ENCODE measurements at regions not wholly inside any gene's neighbourhood (a gene's known extent, or its start where the extent isn't known, plus 50 kb on each side); places are given as distances from the start of the nearest gene placed in this dataset.
"Not testable (repeated sequence)": the region's sequence is repeated elsewhere in the genome, so short reads cannot be mapped to it uniquely, and the experiment has no call there.

GRCh38 chr11:71383461-71383860 is 64.7 kb downstream of the DHCR7 start:
- Mint-ChIP-seq H3K27me3 (peaks cover 20 to 48% of the 10 kb centered on the region in 2 donors), H3K36me3 (ENCODE audit: insufficient read depth) (no peaks in the 10 kb centered on the region), H3K27ac (no peak overlapping the region), H3K4me3 (no peak overlapping the region), H3K9me3 (peaks cover 5 to 18% of the 10 kb centered on the region in 2 donors), H3K4me1 (ENCODE audit: low read depth in 2 of 2) (peaks cover 6 to 8% of the 10 kb centered on the region in 2 donors)
- ATAC-seq (replicated peaks) (no peak), DNase-seq (no peak)

- DNase-seq (no peak), ATAC-seq (replicated peaks) (peak; percentile 32)
- Mint-ChIP-seq H3K27ac (no peak overlapping the region), H3K36me3 (ENCODE audit: insufficient read depth) (no peaks in the 10 kb centered on the region), H3K27me3 (peaks cover 20 to 48% of the 10 kb centered on the region in 2 donors), H3K4me1 (ENCODE audit: low read depth in 2 of 2) (peaks cover 6 to 8% of the 10 kb centered on the region in 2 donors), H3K9me3 (peaks cover 5 to 7% of the 10 kb centered on the region in 2 donors), H3K4me3 (no peak overlapping the region)
Measured at GRCh38 chr11:71381781-71382505, 66.2 kb downstream of the DHCR7 start.

DNA sequence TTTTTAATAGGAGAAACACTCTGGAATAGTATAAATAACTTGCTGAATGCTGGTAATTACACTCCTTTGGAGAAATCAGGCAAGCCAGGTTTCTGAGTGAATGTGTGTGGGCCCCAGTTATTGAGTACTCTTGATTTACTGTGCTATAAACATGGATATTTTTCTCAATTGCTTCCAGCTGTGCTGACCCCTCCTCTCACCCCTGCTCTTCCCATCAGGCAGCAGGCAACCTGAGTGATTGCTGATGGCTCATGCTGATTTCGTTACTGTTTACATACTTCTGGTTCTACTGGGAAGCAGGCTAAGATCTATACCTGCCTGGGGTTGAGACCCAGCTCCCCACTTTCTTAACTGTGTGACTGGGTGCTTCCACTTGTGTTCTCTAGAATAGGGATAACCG is 68.5 kb downstream of the DHCR7 start:
- Mint-ChIP-seq H3K4me1 (ENCODE audit: low read depth in 2 of 2) (peaks cover 6 to 8% of the 10 kb centered on the region in 2 donors), H3K4me3 (no peak overlapping the region), H3K9me3 (peaks cover 5 to 7% of the 10 kb centered on the region in 2 donors), H3K36me3 (ENCODE audit: insufficient read depth) (no peaks in the 10 kb centered on the region), H3K27me3 (peaks cover 37 to 56% of the 10 kb centered on the region in 2 donors), H3K27ac (no peak overlapping the region)
- ATAC-seq (replicated peaks) (no peak), DNase-seq (no peak)

GRCh38 chr11:71373791-71374454 is 74.3 kb downstream of the DHCR7 start:
- Mint-ChIP-seq H3K36me3 (ENCODE audit: insufficient read depth) (no peaks in the 10 kb centered on the region), H3K4me1 (ENCODE audit: low read depth in 2 of 2) (no peaks in the 10 kb centered on the region), H3K27ac (no peak overlapping the region), H3K27me3 (peaks cover 34 to 42% of the 10 kb centered on the region in 2 donors), H3K9me3 (peaks cover 2 to 4% of the 10 kb centered on the region in 2 donors), H3K4me3 (no peak overlapping the region)
- DNase-seq (no peak), ATAC-seq (replicated peaks) (no peak)

DNA sequence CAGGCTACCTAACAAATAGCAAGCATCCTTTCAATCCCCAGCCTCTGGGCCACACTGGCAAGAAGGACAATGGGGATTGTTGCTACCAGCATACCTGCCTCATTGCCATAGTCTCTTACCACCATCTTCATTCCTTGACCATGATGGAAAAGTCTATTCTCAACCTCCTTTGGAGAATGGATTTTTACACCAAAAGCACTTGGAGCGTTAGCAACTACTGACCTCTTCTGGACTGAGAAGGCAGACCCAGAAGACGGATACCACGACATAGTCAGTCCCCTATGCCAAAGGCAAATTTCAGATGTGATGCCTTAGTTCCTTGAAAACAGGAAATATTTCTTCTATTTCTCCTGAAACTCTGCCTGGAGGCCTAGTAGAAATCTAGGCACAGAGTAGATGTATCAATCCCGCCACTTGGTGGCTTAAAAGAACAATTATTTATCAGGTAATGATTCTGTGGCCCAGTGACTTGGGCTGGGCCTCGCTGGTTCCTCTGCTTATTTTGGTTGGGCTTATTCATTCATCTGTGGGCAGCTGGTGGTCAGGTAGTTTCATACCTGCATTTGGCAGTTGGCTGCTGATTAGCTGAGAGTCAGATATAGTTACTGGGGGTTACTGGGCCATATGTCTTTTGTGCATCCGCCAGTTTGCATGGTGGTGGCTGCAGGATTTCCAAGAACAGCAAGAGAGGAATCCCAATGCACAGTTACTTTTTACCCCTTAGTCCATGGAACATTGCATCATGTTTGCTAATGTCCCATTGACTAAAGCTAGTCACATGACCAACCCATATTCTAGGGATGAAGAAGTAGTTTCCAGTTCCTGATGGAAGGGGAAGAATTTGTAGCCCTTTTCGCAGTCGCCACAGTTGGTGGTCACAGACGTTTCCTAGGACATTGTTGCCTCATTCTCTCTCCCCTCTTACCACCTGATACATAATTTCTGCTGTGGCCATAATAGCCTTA is 75.2 kb downstream of the DHCR7 start:
- Mint-ChIP-seq H3K36me3 (ENCODE audit: insufficient read depth) (no peaks in the 10 kb centered on the region), H3K9me3 (no peaks in the 10 kb centered on the region), H3K4me1 (ENCODE audit: low read depth in 2 of 2) (no peaks in the 10 kb centered on the region), H3K4me3 (no peak overlapping the region), H3K27me3 (peaks cover 34 to 42% of the 10 kb centered on the region in 2 donors), H3K27ac (no peak overlapping the region)
- DNase-seq (no peak), ATAC-seq (replicated peaks) (no peak)

- Mint-ChIP-seq H3K27ac (no peak overlapping the region), H3K4me3 (no peak overlapping the region), H3K36me3 (ENCODE audit: insufficient read depth) (no peaks in the 10 kb centered on the region), H3K27me3 (peaks cover 24 to 35% of the 10 kb centered on the region in 2 donors), H3K4me1 (ENCODE audit: low read depth in 2 of 2) (no peaks in the 10 kb centered on the region), H3K9me3 (no peaks in the 10 kb centered on the region)
- no peak for ATAC-seq (replicated peaks)
- no peak for DNase-seq
Measured at GRCh38 chr11:71371674-71372069, 76.5 kb downstream of the DHCR7 start.

- Mint-ChIP-seq H3K36me3 (ENCODE audit: insufficient read depth) (no peaks in the 10 kb centered on the region), H3K27me3 (peaks cover 19 to 30% of the 10 kb centered on the region in 2 donors), H3K27ac (no peak overlapping the region), H3K4me1 (ENCODE audit: low read depth in 2 of 2) (no peaks in the 10 kb centered on the region), H3K4me3 (no peak overlapping the region), H3K9me3 (no peaks in the 10 kb centered on the region)
- ATAC-seq (replicated peaks) = no peak
- DNase-seq = no peak
Measured at GRCh38 chr11:71370895-71371673, 77.1 kb downstream of the DHCR7 start.

DNA sequence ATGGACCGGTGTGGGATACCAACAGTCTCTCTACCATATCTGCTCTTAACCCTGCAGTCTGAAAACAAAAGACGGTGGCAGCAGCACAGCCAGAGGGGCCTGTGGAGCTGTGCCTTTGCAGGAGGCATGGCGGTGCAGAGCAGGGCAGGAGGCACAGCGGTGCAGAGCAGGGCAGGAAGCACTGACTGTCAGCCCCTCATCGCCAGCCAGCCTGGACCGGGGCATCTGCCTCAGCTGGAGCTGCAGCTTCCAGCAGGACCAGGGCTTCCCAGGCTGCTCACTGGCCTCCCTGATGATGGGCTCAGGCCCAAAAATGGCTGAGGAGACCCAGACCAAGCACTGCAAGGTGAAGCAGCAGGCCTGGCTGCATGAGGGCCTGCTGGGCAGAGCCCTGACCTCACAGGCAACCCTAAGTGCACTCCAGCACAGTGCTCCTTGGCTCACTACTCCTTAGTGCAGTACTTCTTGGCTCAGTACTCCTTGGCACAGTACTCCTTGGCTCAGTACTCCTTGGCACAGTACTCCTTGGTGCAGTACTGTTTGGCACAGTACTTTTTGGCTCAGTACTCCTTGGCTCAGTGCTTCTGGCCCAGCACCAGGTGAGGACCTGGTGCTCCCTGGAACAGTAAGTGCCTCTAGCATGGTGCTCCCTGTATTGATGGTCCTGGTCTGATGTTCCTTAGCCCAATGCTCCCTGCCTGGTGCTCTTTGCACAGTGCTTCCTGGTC is 78.0 kb downstream of the DHCR7 start:
- H3K27ac Mint-ChIP-seq = no peak overlapping the region
- no peak for ATAC-seq (replicated peaks)
- no peak overlapping the region for H3K4me3 Mint-ChIP-seq
- no peak for DNase-seq
- peaks cover 12 to 22% of the 10 kb centered on the region in 2 donors for H3K27me3 Mint-ChIP-seq
- no peaks in the 10 kb centered on the region for H3K36me3 Mint-ChIP-seq (ENCODE audit: insufficient read depth)
- no peaks in the 10 kb centered on the region for H3K4me1 Mint-ChIP-seq (ENCODE audit: low read depth in 2 of 2)
- no peaks in the 10 kb centered on the region for H3K9me3 Mint-ChIP-seq

DNA sequence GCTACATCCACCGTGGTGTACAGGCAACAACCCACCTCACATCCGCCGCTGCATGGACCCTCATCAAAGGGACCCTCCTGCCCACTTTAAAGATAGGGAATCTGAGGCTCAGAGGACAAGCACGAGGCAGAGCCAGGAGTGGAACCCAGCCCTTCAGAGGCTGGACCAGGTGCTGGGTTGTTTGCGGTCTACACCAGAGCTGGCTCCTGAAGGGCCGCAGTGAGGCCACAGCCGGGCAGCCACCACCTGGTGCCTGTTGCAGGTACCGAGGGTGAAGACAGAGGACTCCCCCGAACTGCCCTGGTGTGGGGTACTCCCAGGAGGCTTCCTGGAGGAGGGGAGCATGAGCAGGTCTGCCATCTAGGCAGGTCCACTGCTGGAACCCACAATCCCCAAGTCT is 78.8 kb downstream of the DHCR7 start:
- peaks cover 7 to 17% of the 10 kb centered on the region in 2 donors for H3K27me3 Mint-ChIP-seq
- DNase-seq = no peak
- H3K4me3 Mint-ChIP-seq = no peak overlapping the region
- no peak for ATAC-seq (replicated peaks)
- no peaks in the 10 kb centered on the region for H3K36me3 Mint-ChIP-seq (ENCODE audit: insufficient read depth)
- H3K9me3 Mint-ChIP-seq = no peaks in the 10 kb centered on the region
- H3K27ac Mint-ChIP-seq = no peak overlapping the region
- no peaks in the 10 kb centered on the region for H3K4me1 Mint-ChIP-seq (ENCODE audit: low read depth in 2 of 2)

DNA sequence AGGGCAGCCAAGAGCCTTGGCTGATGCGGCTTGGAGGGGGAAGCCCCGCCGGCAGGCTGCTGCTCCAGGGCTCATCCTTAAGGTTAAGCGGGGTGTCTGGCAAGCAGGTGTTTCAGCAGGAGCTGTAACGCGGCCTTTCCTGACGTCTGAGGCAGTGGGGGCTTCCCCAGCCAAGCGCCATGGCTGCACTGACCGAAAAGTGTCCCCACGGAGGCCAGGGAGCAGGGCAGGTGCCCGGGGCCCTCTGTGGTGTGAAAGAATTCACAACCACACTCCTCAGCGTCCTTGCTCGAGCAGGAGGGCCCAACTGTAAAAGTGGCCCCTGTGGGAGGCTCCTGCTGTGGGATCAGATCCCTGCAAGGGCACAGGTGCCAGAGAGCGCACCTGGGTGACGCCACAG is 79.2 kb downstream of the DHCR7 start:
- no peak for DNase-seq
- no peak for ATAC-seq (replicated peaks)
- H3K9me3 Mint-ChIP-seq = no peaks in the 10 kb centered on the region
- peaks cover 7 to 17% of the 10 kb centered on the region in 2 donors for H3K27me3 Mint-ChIP-seq
- no peaks in the 10 kb centered on the region for H3K4me1 Mint-ChIP-seq (ENCODE audit: low read depth in 2 of 2)
- no peak overlapping the region for H3K27ac Mint-ChIP-seq
- H3K36me3 Mint-ChIP-seq (ENCODE audit: insufficient read depth) = no peaks in the 10 kb centered on the region
- H3K4me3 Mint-ChIP-seq = no peak overlapping the region

DNA sequence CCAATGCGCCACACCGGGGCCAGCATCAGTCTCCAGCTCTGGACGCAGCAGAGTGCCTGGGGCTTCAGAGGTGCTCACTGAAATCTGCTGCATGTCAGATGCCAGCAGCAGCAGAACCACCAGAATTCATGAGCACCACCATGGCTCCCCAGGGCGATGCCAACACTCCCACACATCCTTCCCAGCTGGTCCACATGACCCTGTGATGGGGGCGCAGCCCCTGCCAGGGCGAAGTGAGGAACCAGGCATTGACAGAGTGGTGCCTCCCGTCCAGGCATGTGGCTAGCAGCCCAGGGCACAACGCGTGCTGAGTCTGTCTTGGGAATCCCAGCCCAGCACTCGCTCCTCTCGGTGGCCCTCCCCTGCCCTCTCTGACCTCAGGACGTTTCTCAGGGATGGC is 80.4 kb downstream of the DHCR7 start:
- Mint-ChIP-seq H3K9me3 (no peaks in the 10 kb centered on the region), H3K4me3 (no peak overlapping the region), H3K36me3 (ENCODE audit: insufficient read depth) (no peaks in the 10 kb centered on the region), H3K27me3 (peaks cover 7 to 17% of the 10 kb centered on the region in 2 donors), H3K27ac (no peak overlapping the region), H3K4me1 (ENCODE audit: low read depth in 2 of 2) (no peaks in the 10 kb centered on the region)
- ATAC-seq (replicated peaks) (no peak), DNase-seq (no peak)

DNA sequence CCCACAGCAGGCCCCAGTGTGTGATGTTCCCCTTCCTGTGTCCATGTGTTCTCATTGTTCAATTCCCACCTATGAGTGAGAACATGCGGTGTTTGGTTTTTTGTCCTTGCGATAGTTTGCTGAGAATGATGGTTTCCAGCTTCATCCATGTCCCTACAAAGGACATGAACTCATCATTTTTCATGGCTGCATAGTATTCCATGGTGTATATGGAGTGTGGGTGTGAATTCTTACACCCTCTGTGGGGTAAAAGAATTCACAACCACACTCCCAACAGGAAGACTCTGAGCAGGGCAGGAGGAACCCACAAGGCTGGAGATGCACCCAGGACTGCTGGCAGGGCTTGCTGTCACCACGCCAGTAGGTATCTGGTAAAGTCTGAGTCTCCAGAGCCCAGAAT is 80.9 kb downstream of the DHCR7 start:
- DNase-seq; H3K9me3 Mint-ChIP-seq; H3K4me1 Mint-ChIP-seq (ENCODE audit: low read depth in 2 of 2); H3K36me3 Mint-ChIP-seq (ENCODE audit: insufficient read depth); ATAC-seq (replicated peaks); H3K4me3 Mint-ChIP-seq; H3K27ac Mint-ChIP-seq: not testable (repeated sequence)
- H3K27me3 Mint-ChIP-seq = peaks cover 7 to 17% of the 10 kb centered on the region in 2 donors

Measured in effector memory CD8-positive, alpha-beta T cell (primary cell).